PFSK-1 (cell line): ENCODE measurements at regions not wholly inside any gene's neighbourhood (a gene's known extent, or its start where the extent isn't known, plus 50 kb on each side); places are given as distances from the start of the nearest gene placed in this dataset.

Source experiments
- FOXP2 ChIP-seq: optimal IDR thresholded peaks from 2 replicates; pipeline ENCODE3; 2011; ENCODE audit warnings: borderline replicate concordance, control low read depth, inconsistent platforms; ENCODE audit not compliant: insufficient read depth; ENCODE audit errors: extremely low read length, extremely low read depth
- POLR2AphosphoS5 ChIP-seq: IDR thresholded peaks from 2 replicates; pipeline ENCODE4 v1.6.1; 2012; ENCODE audit warnings: low read depth, mild to moderate bottlenecking, control low read depth, low read length, moderate library complexity
- REST ChIP-seq, 2 experiments: IDR thresholded peaks; 2 replicates each; pipeline versions ENCODE4 v1.6.1 to v1.8.0; 2011 to 2012; ENCODE audit warnings: low read depth in 2 of 2, low read length in 2 of 2, control low read depth in 1 of 2, inconsistent platforms in 1 of 2, mild to moderate bottlenecking in 1 of 2, moderate library complexity in 1 of 2; ENCODE audit not compliant: insufficient read depth in 1 of 2
- SIN3A ChIP-seq: IDR thresholded peaks from 2 replicates; pipeline ENCODE4 v1.6.1; 2012; ENCODE audit warnings: mild to moderate bottlenecking, low read length, moderate library complexity, borderline replicate concordance; ENCODE audit not compliant: insufficient read depth
- TAF1 ChIP-seq: IDR thresholded peaks from 2 replicates; pipeline ENCODE4 v1.6.1; 2012; ENCODE audit warnings: low read length, control low read depth, borderline replicate concordance; ENCODE audit not compliant: insufficient read depth

GRCh38 chr6:142015011-142015410, 117.7 kb upstream of the GJE1 start:
- TF ChIP-seq REST (IDR thresholded peaks at IDR 0.05; ENCODE audit: insufficient read depth in 1 of 2, low read depth in 2 of 2, low read length in 2 of 2) (no peak), POLR2AphosphoS5 (no peak), FOXP2 (no peak), SIN3A (no peak), TAF1 (no peak)

- no peak for TF ChIP-seq TAF1
- TF ChIP-seq SIN3A: no peak
- no peak for TF ChIP-seq POLR2AphosphoS5
- no peak for TF ChIP-seq FOXP2
These were observed 118.2 kb upstream of the GJE1 start for GRCh38 chr6:142014515-142014914.

GRCh38 chr6:142013875-142014495, 118.7 kb upstream of the GJE1 start:
- TF ChIP-seq POLR2AphosphoS5: no peak
- TF ChIP-seq SIN3A: no peak
- TF ChIP-seq TAF1: no peak
- TF ChIP-seq REST (IDR thresholded peaks at IDR 0.05; ENCODE audit: insufficient read depth in 1 of 2, low read depth in 2 of 2, low read length in 2 of 2): no peak
- TF ChIP-seq FOXP2: no peak

- no peak for TF ChIP-seq REST (IDR thresholded peaks at IDR 0.05; ENCODE audit: insufficient read depth in 1 of 2, low read depth in 2 of 2, low read length in 2 of 2)
- TF ChIP-seq FOXP2: no peak
- TF ChIP-seq SIN3A: no peak
- TF ChIP-seq TAF1: no peak
- no peak for TF ChIP-seq POLR2AphosphoS5
These were observed 119.4 kb upstream of the GJE1 start for GRCh38 chr6:142013287-142013686.

GRCh38 chr6:142011775-142012174, 121.0 kb upstream of the GJE1 start:
- TF ChIP-seq TAF1: no peak
- TF ChIP-seq REST (IDR thresholded peaks at IDR 0.05; ENCODE audit: insufficient read depth in 1 of 2, low read depth in 2 of 2, low read length in 2 of 2): no peak
- no peak for TF ChIP-seq SIN3A
- no peak for TF ChIP-seq POLR2AphosphoS5
